B cell (primary cell): ENCODE measurements at regions not wholly inside any gene's neighbourhood (a gene's known extent, or its start where the extent isn't known, plus 50 kb on each side); places are given as distances from the start of the nearest gene placed in this dataset.

Experiments used
- ATAC-seq: fragments of 200-7000 bp; cut with Tn5 transposase; one replicate; pipeline ENCODE4 v1.10.0; 2021; ENCODE audit warnings: low read depth, mild to moderate bottlenecking, moderate number of reproducible peaks, moderate library complexity
- CTCF ChIA-PET: fragments of 350-600 bp; sonication (Branson Sonifier 250); formaldehyde crosslinking; loops from one replicate; lab custom pipeline; 2021; ENCODE audit warnings: antibody characterized with exemption, inconsistent platforms; lab: Charles Lee
- POLR2A ChIA-PET: fragments of 350-600 bp; sonication (Branson Sonifier 250); formaldehyde crosslinking; loops from one replicate; lab custom pipeline; 2021; ENCODE audit warnings: antibody characterized with exemption; lab: Charles Lee
- DNase-seq: peaks from one replicate; pipeline ENCODE4 v3.0.0; 2013
- H2AFZ ChIP-seq: 2 replicates; pipeline ENCODE4 v1.6.1; 2012; ENCODE audit warnings: mild to moderate bottlenecking, low read depth, low read length; ENCODE audit not compliant: insufficient read depth, poor library complexity, severe bottlenecking
- H3K27ac ChIP-seq, 2 donors: 1 replicate in 1 of 2; 2 replicates in 1 of 2; pipeline ENCODE4 v1.5.1; 2012 to 2013; ENCODE audit warnings: low read length in 2 of 2, mild to moderate bottlenecking in 2 of 2, moderate library complexity in 1 of 2
- H3K27me3 ChIP-seq, 4 experiments: fragments of 200-600 bp in 1 of 4; sonication (generic) in 1 of 4; replicated peaks in 1 of 4; 1 replicate in 2 of 4; 2 replicates in 2 of 4; pipeline versions ENCODE4 v1.6.1 to v1.7.0; 2013 to 2016; ENCODE audit warnings: low read length in 3 of 4, mild to moderate bottlenecking in 2 of 4, mixed read lengths in 1 of 4, moderate library complexity in 1 of 4; ENCODE audit not compliant: insufficient read depth in 4 of 4, control insufficient read depth in 3 of 4; ENCODE audit errors: control extremely low read depth in 1 of 4
- H3K36me3 ChIP-seq, 2 experiments: replicated peaks in 1 of 2; 1 replicate in 1 of 2; 2 replicates in 1 of 2; pipeline versions ENCODE4 v1.6.1 to v1.7.1; 2013; ENCODE audit warnings: low read length in 1 of 2; ENCODE audit not compliant: insufficient read depth in 2 of 2, control insufficient read depth in 1 of 2; ENCODE audit errors: control extremely low read depth in 1 of 2, extremely low read depth in 1 of 2
- H3K4me1 ChIP-seq, 2 donors: fragments of 200-600 bp in 1 of 2; sonication (generic) in 1 of 2; 1 replicate in 1 of 2; 2 replicates in 1 of 2; pipeline versions ENCODE4 v1.5.1 to v1.6.1; 2013 to 2017; ENCODE audit warnings: low read length in 2 of 2; ENCODE audit not compliant: control insufficient read depth in 2 of 2, insufficient read depth in 2 of 2
- H3K4me2 ChIP-seq: replicated peaks from 2 replicates; pipeline ENCODE3; 2012; ENCODE audit warnings: mild to moderate bottlenecking, low read depth, low read length; ENCODE audit not compliant: poor library complexity, severe bottlenecking
- H3K4me3 ChIP-seq, 5 experiments: fragments of 200-600 bp in 1 of 5; sonication (generic) in 1 of 5; 1 replicate in 3 of 5; 2 replicates in 2 of 5; pipeline versions ENCODE4 v1.5.1 to v1.7.0; 2011 to 2016; ENCODE audit warnings: low read length in 4 of 5, mild to moderate bottlenecking in 4 of 5, low read depth in 2 of 5, control low read depth in 1 of 5, moderate library complexity in 1 of 5; ENCODE audit not compliant: insufficient read depth in 1 of 5; ENCODE audit errors: control extremely low read depth in 1 of 5, extremely low read depth in 1 of 5
- H3K79me2 ChIP-seq: fragments of 200-600 bp; sonication (generic); one replicate; pipeline ENCODE4 v1.6.0; 2016; ENCODE audit warnings: low read length; ENCODE audit not compliant: control insufficient read depth, insufficient read depth
- H3K9ac ChIP-seq: fragments of 200-600 bp; sonication (generic); 2 replicates; pipeline ENCODE4 v1.6.1; 2017; ENCODE audit warnings: mild to moderate bottlenecking, low read length, moderate library complexity
- H3K9me3 ChIP-seq, 3 donors: one replicate each; pipeline versions ENCODE4 v1.6.1 to v1.7.1; 2013; ENCODE audit warnings: low read length in 2 of 3; ENCODE audit not compliant: control insufficient read depth in 2 of 3, insufficient read depth in 1 of 3; ENCODE audit errors: control extremely low read depth in 1 of 3
- H4K20me1 ChIP-seq: 2 replicates; pipeline ENCODE4 v1.6.0; 2012; ENCODE audit warnings: mild to moderate bottlenecking, low read length; ENCODE audit not compliant: insufficient read depth, control insufficient read depth, poor library complexity, severe bottlenecking
- H3K27ac Mint-ChIP-seq: one replicate; pipeline ENCODE4 v1.8.0; 2021; ENCODE audit warnings: mixed read lengths
- H3K27me3 Mint-ChIP-seq: one replicate; pipeline ENCODE4 v1.8.0; 2021; ENCODE audit warnings: mixed read lengths
- H3K4me1 Mint-ChIP-seq: one replicate; pipeline ENCODE4 v1.8.0; 2021; ENCODE audit warnings: mixed read lengths
- H3K4me3 Mint-ChIP-seq: one replicate; pipeline ENCODE4 v1.8.0; 2021; ENCODE audit warnings: mixed read lengths
- H3K9me3 Mint-ChIP-seq: one replicate; pipeline ENCODE4 v1.8.0; 2022; ENCODE audit warnings: mixed read lengths; ENCODE audit not compliant: insufficient read depth
- EZH2 ChIP-seq: IDR thresholded peaks from 2 replicates; pipeline ENCODE4 v1.6.1; 2012; ENCODE audit warnings: borderline replicate concordance, low read depth, mild to moderate bottlenecking, moderate library complexity, low read length; ENCODE audit not compliant: insufficient read depth, poor library complexity, severe bottlenecking
- WGBS: methylation state at CpG from one replicate; pipeline ENCODE4 v1.1.5; 2013; ENCODE audit warnings: missing lambda C conversion rate; ENCODE audit not compliant: insufficient coverage; 5-methylcytosine and 5-hydroxymethylcytosine counted together
- intact Hi-C: fragments of 100-400 bp; cut with micrococcal nuclease; formaldehyde crosslinking; loops from one replicate; pipeline ENCODE4 v1.10.0; 2022
- TF ChIP-seq, protein P1 (sequence below): fragments of 200-600 bp; IDR thresholded peaks from one replicate; pipeline ENCODE4 v1.8.0; 2022; ENCODE audit warnings: antibody characterized with exemption, mild to moderate bottlenecking

DNA sequence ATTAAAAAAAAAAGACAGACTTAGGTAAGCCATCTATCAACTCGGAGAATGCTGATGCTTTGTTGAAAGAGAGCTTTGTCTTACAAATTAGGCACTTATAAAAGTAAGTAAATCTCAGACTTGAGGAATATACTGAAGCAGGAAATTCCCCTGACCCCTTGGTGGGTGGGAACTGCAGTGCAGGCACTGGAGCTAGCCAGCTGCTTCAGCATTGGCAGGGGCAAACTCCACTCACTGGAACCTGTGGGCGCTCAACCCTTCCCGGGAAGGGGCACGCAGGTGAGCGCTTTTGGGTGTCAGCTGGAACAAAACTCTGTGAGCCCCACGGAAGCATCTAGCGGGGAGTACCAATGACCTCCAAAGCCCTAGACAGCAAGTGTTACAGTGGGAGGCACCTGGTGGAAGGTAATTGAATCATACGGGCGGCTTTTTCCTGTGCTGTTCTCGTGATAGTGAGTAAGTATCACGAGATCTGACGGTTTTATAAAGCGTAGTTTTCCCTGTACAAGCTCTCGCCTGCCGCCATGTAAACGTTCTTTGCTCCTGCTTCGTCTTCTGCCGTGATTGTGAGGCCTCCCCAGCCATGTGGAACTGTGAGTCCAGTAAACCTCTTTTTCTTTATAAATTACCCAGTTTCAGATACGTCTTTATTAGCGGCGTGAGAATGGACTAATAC, 628.0 kb upstream of the CDH18 start:
- intact Hi-C loops: no loop called here
- no peaks in the 10 kb centered on the region for H3K27me3 Mint-ChIP-seq
- H3K4me1 Mint-ChIP-seq: no peaks in the 10 kb centered on the region
- Histone ChIP-seq H3K27me3 (no peaks in the 10 kb centered on the region), H3K4me1 (no peaks in the 10 kb centered on the region), H3K36me3 (no peaks in the 10 kb centered on the region), H3K4me2 (no peak overlapping the region), H3K4me3 (no peak overlapping the region), H4K20me1 (no peaks in the 10 kb centered on the region), H3K9ac (no peak overlapping the region), H3K9me3 (peaks cover 0 to 4% (median 0%) of the 10 kb centered on the region in 3 donors), H3K79me2 (no peaks in the 10 kb centered on the region), H2AFZ (no peak overlapping the region), H3K27ac (no peak overlapping the region)
- H3K27ac Mint-ChIP-seq: no peak overlapping the region
- CTCF ChIA-PET: no interaction called here
- no peaks in the 10 kb centered on the region for H3K9me3 Mint-ChIP-seq
- DNase-seq: no peak
- H3K4me3 Mint-ChIP-seq: no peak overlapping the region
- POLR2A ChIA-PET: no interaction called here
- WGBS: 91% methylated on average over 17 of the region's 21 CpGs
- ATAC-seq: no peak
- TF ChIP-seq EZH2: no peak
- TF ChIP-seq, protein P1, sequence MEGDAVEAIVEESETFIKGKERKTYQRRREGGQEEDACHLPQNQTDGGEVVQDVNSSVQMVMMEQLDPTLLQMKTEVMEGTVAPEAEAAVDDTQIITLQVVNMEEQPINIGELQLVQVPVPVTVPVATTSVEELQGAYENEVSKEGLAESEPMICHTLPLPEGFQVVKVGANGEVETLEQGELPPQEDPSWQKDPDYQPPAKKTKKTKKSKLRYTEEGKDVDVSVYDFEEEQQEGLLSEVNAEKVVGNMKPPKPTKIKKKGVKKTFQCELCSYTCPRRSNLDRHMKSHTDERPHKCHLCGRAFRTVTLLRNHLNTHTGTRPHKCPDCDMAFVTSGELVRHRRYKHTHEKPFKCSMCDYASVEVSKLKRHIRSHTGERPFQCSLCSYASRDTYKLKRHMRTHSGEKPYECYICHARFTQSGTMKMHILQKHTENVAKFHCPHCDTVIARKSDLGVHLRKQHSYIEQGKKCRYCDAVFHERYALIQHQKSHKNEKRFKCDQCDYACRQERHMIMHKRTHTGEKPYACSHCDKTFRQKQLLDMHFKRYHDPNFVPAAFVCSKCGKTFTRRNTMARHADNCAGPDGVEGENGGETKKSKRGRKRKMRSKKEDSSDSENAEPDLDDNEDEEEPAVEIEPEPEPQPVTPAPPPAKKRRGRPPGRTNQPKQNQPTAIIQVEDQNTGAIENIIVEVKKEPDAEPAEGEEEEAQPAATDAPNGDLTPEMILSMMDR: no peak

DNA sequence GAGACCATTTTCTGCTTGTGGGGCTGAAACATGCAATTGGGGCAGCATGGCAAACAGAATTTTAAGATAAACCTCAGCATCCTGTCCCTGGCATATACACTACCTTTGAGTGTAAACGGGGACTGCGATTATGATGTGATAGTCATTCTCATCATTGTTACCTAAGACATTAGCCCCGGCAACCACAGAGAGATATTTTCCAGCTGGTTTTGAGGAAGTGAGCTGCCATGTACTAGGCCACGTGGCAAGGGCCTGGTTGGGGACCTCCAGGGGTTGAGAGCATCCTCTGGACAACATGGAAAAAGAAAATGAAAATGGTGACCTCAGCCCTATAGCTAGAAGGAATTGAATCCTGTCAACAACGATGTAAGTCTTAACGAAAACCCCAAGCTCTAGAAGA, 623.6 kb upstream of the CDH18 start:
- no peak for DNase-seq
- WGBS: 66% methylated on average over 3 of the region's 6 CpGs
- H3K9me3 Mint-ChIP-seq: no peaks in the 10 kb centered on the region
- Histone ChIP-seq H4K20me1 (no peaks in the 10 kb centered on the region), H3K27ac (no peak overlapping the region), H3K4me1 (no peaks in the 10 kb centered on the region), H3K4me2 (no peak overlapping the region), H3K9ac (no peak overlapping the region), H3K9me3 (peaks cover 0 to 4% (median 0%) of the 10 kb centered on the region in 3 donors), H3K27me3 (no peaks in the 10 kb centered on the region), H3K36me3 (no peaks in the 10 kb centered on the region), H3K4me3 (no peak overlapping the region), H3K79me2 (no peaks in the 10 kb centered on the region), H2AFZ (no peak overlapping the region)
- intact Hi-C loops: no loop called here
- no peak for TF ChIP-seq EZH2
- TF ChIP-seq, protein P1: no peak
- CTCF ChIA-PET: no interaction called here
- no peak overlapping the region for H3K4me3 Mint-ChIP-seq
- POLR2A ChIA-PET: no interaction called here
- H3K27ac Mint-ChIP-seq: no peak overlapping the region
- ATAC-seq: no peak
- no peaks in the 10 kb centered on the region for H3K27me3 Mint-ChIP-seq
- no peaks in the 10 kb centered on the region for H3K4me1 Mint-ChIP-seq
